IPS-11a (cell line): ENCODE measurements at regions not wholly inside any gene's neighbourhood (a gene's known extent, or its start where the extent isn't known, plus 50 kb on each side); places are given as distances from the start of the nearest gene placed in this dataset.

Experiments used
- H3K4me3 ChIP-seq: one replicate; pipeline ENCODE4 v1.5.1; 2013; ENCODE audit warnings: low read depth, low read length, control low read depth

DNA sequence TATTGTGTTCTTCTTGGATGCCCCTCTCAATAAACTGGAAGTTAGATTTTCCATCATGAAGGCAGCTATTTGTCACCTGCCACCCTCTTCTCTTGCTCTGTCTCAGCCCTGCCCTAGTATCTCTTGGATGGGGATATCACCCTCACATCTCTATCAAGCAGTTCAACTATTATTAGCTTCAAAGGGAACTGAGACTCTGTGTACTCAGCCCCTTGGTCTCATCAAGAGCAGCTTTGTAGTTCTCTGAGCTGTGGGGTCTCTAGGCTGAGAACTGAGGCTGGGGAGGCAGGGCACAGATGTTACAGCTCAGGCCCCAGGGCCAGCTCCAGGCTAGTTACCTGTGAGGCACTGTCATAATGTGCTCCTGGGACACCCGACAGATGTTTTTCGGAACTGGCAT is 130.3 kb downstream of the DAD1 start:
- no peak overlapping the region for H3K4me3 ChIP-seq

GRCh38 chr14:22456998-22457594 is 131.9 kb downstream of the DAD1 start:
- H3K4me3 ChIP-seq, result no peak overlapping the region

DNA sequence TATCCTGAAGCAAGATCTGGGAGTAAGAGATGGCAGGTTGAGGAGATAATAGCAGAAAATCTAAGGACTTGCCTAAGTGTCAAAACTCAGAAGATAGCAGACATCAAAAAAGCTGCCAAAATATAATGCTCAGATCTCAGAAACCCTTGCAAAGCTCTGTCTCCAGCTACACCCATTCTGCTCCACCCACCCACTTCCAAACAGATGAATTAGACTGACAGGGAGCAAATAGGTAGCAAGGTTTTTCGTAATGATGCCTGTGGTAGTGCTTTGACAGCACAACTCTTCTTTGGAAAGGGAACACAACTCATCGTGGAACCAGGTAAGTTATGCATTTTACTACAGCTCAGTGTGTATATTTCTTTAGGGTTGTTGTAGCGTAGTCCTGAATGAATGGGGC is 132.6 kb downstream of the DAD1 start:
- no peak overlapping the region for H3K4me3 ChIP-seq

DNA sequence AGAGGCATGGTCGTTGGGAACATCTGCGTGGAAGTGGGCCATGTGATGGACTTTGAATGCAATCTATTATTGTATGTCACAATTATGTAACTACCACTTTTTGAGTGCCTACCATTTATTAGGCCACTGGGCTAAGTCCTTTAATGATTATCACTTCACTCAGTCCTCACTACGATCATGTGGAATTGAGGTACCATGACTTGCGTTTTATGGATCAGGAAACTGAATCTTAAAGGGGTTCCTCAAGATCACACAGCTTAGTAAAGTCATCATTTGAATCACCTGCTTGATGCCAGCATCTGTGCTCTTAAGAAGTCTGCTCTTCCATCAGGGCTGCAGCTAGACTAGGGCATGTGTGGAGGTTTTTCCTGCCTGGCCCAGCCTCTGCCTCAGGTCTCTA is 136.7 kb downstream of the DAD1 start:
- no peak overlapping the region for H3K4me3 ChIP-seq

DNA sequence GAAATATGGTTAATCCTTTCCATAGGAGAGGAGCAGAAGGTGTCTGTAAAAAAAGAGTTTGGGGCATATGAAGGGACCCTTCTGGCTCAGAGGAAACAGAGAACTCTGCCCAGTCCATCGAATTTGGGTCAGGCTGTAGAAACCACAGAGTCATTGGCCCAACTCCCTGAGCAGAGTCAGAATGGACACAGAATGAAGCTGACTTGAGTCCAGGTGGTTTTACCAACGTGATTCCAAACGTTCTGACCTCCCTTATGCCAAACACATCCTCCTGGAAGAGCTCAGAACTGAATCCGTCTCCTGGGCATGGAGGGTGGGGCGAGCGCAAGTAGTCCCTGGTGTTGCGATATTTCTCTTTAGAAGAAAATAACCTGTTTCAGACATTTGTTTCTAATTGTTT is 138.8 kb downstream of the DAD1 start:
- no peak overlapping the region for H3K4me3 ChIP-seq

DNA sequence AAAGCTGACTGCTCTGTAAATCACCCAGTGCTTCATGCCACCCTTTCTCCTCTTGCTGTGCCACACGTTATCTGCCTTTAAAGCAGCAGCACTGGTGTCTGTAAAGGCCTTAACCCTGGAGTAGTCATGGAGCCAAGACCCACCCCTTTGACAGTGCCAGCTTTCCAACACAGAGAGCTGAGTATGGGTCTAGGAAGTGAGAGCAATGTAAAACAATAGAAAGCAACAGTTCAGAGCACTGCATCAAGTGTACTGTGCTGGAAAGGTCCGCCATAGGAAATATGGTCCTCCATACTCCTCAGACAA is 139.5 kb downstream of the DAD1 start:
- H3K4me3 ChIP-seq, result no peak overlapping the region

DNA sequence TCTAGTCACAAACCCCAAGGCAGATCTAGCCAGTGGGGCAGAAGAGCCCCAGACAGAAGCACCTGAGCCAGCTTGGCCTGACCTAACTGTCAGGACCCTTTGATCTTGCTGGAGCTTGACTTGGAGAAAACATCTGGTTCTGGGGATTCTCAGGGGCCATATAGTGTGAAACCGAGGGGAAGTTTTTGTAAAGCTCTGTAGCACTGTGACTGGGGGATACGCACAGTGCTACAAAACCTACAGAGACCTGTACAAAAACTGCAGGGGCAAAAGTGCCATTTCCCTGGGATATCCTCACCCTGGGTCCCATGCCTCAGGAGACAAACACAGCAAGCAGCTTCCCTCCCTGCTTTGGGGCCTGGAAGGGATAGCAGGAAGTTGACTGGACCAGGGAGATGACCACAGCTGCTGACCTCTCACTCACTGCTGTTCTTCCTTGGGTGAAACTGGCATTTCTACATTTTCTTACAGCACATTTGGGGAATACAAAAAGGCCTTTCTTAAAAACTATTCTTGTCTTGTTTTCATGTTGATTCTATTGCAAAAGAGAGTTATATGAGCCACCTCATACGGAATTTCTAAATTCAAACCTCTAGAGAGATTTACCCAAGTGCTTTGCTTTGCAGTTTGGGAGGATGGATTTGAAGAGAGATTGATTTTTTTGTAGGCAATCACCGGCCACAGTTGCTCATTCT is 140.0 kb downstream of the DAD1 start:
- no peak overlapping the region for H3K4me3 ChIP-seq

- no peak overlapping the region for H3K4me3 ChIP-seq
Observed at GRCh38 chr14:22448035-22448904, 140.8 kb downstream of the DAD1 start.

GRCh38 chr14:22438742-22439141 is 150.3 kb downstream of the DAD1 start:
- no peak overlapping the region for H3K4me3 ChIP-seq

DNA sequence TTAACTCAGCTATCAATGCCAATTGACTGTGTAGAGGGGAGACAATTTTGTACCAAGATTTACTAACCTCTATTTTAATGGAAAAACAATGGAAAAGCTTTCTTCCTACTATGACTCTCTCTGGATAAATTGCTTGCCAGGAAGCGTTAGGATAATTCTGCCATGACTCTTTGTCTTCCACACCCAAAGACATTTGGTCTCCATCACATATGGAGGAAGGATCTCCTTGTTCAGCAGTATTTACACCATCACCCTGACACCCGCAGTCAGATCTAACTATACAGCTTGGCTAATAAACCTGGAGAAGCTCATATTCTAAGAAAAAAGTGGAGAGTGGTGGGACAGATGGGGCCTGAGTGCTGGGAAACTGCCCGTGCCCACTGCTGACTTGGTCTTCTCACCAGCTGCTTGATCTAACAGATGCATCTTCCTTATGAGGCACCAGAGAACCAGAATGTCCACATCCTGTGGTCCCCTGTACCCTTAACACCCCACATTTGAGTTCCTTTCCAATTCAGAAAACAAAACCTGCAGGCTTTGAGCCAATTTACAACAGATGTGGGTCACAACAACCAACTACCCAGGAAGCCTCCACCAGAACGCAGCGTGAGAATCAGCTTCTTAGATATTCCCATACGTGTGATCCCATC is 154.0 kb downstream of the DAD1 start:
- H3K4me3 ChIP-seq, result no peak overlapping the region

- no peak overlapping the region for H3K4me3 ChIP-seq
Observed at GRCh38 chr14:22434030-22434429, 155.0 kb downstream of the DAD1 start.

DNA sequence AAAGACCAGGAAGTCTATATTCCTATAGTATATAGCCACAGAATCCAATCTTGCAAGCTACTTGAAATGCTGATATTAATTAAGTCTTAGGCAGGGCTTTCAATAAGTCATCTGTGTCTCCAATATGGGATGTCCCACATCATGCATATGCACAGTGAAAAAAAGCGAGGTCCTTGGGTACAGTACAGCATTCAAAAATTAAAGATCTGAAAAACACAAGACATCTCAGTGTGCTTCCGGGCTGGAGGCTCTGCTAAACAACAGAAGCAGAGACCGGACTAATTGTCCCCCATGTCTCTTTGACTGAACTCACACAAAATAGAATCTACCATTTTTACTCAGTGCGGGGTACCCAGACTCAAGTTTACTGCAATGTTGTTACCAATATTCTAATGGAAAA is 156.0 kb downstream of the DAD1 start:
- H3K4me3 ChIP-seq, result no peak overlapping the region

GRCh38 chr14:22432348-22432976 is 156.6 kb downstream of the DAD1 start:
- H3K4me3 ChIP-seq, result no peak overlapping the region

GRCh38 chr14:22429546-22430294 is 159.3 kb downstream of the DAD1 start:
- H3K4me3 ChIP-seq, result no peak overlapping the region

- H3K4me3 ChIP-seq, result no peak overlapping the region
Observed at GRCh38 chr14:22428700-22429291, 160.2 kb downstream of the DAD1 start.

GRCh38 chr14:22427771-22428231 is 161.2 kb downstream of the DAD1 start:
- H3K4me3 ChIP-seq, result no peak overlapping the region

GRCh38 chr14:22426711-22427110 is 162.3 kb downstream of the DAD1 start:
- H3K4me3 ChIP-seq, result no peak overlapping the region

GRCh38 chr14:22423958-22424357 is 165.1 kb downstream of the DAD1 start:
- no peak overlapping the region for H3K4me3 ChIP-seq

- no peak overlapping the region for H3K4me3 ChIP-seq
Observed at GRCh38 chr14:22422238-22422637, 166.8 kb downstream of the DAD1 start.

DNA sequence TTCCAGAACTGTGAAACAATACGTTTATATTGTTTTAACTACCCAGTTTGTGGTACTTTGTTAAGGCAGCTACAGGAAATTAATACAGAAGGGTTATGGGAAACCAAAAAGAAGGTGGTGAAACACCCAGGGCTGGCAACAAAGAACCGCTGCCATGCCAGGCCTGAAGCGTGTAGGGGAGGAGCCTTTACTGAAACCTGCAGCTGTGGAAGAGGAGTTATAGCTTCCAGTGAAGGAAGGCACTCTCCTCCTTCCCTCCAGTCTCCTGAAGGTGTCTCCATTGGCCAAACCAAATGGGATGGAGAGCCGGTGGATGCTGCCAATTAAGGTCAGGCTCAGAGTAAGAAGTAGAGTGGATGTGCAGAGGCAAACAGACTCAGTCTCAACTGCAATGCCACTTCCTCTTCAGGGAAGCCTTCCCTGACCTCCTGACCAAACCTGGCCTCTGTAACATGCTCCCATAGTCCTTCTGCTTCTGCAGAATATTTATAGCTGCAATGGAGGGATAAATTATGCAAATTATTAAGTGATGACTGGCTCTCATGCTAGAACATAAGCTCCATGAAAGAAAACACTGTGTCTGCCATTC is 168.3 kb downstream of the DAD1 start:
- H3K4me3 ChIP-seq, result no peak overlapping the region
